Fibroblast of upper back skin (primary cell): ENCODE measurements at regions not wholly inside any gene's neighbourhood (a gene's known extent, or its start where the extent isn't known, plus 50 kb on each side); places are given as distances from the start of the nearest gene placed in this dataset.

ENCODE experiments used
- DNase-seq: peaks from one replicate; pipeline ENCODE4 v3.0.0-alpha.2; 2013

GRCh38 chr4:1462009-1462767 lies 55.9 kb upstream of the NKX1-1 start:
- no peak for DNase-seq

- no peak for DNase-seq
Observed at GRCh38 chr4:1460967-1461868, 55.0 kb upstream of the NKX1-1 start.

GRCh38 chr4:1459722-1460511 lies 53.7 kb upstream of the NKX1-1 start:
- no peak for DNase-seq

- no peak for DNase-seq
Observed at GRCh38 chr4:1459081-1459721, 53.0 kb upstream of the NKX1-1 start.

- no peak for DNase-seq
Observed at GRCh38 chr4:1458581-1458980, 52.3 kb upstream of the NKX1-1 start.
